Neuronal stem cell (in vitro differentiated cells): ENCODE measurements at regions not wholly inside any gene's neighbourhood (a gene's known extent, or its start where the extent isn't known, plus 50 kb on each side); places are given as distances from the start of the nearest gene placed in this dataset.

ENCODE experiments used
- DNase-seq: peaks from one replicate; pipeline ENCODE4 v3.0.0-alpha.2; 2013; ENCODE audit warnings: low spot score
- H2AFZ ChIP-seq: one replicate; pipeline ENCODE4 v1.6.1; 2013; ENCODE audit warnings: mild to moderate bottlenecking, low read length, inconsistent platforms
- H2AK5ac ChIP-seq: 2 replicates; pipeline ENCODE4 v1.6.1; 2013; ENCODE audit warnings: low read depth, mild to moderate bottlenecking, inconsistent platforms, low read length, moderate library complexity, mixed read lengths
- H2BK120ac ChIP-seq: 2 replicates; pipeline ENCODE4 v1.6.1; 2013; ENCODE audit warnings: low read depth, mild to moderate bottlenecking, inconsistent platforms, low read length, moderate library complexity, mixed read lengths
- H2BK12ac ChIP-seq: one replicate; pipeline ENCODE4 v1.6.1; 2013; ENCODE audit warnings: low read length, inconsistent platforms
- H2BK15ac ChIP-seq: 2 replicates; pipeline ENCODE4 v1.6.1; 2013; ENCODE audit warnings: mild to moderate bottlenecking, low read length, inconsistent platforms, mixed read lengths
- H2BK5ac ChIP-seq: one replicate; pipeline ENCODE4 v1.6.1; 2013; ENCODE audit warnings: inconsistent platforms, mild to moderate bottlenecking, low read length, moderate library complexity
- H3K14ac ChIP-seq: one replicate; pipeline ENCODE4 v1.6.1; 2013; ENCODE audit warnings: low read length, inconsistent platforms
- H3K18ac ChIP-seq: 2 replicates; pipeline ENCODE4 v1.6.1; 2013; ENCODE audit warnings: low read length, inconsistent platforms
- H3K23ac ChIP-seq: 2 replicates; pipeline ENCODE4 v1.6.1; 2013; ENCODE audit warnings: low read depth, mild to moderate bottlenecking, mixed read lengths, low read length, inconsistent platforms; ENCODE audit not compliant: poor library complexity
- H3K27ac ChIP-seq: replicated peaks from 3 replicates; pipeline ENCODE4 v1.5.1; 2013; ENCODE audit warnings: low read length, inconsistent platforms
- H3K27me3 ChIP-seq, 3 experiments: 2 replicates each; pipeline ENCODE4 v1.6.1; 2013; ENCODE audit warnings: low read length in 3 of 3, mild to moderate bottlenecking in 2 of 3, inconsistent platforms in 1 of 3, low read depth in 1 of 3, mixed read lengths in 1 of 3, moderate library complexity in 1 of 3; ENCODE audit not compliant: control insufficient read depth in 3 of 3, insufficient read depth in 3 of 3
- H3K36me3 ChIP-seq, 2 donors: replicated peaks in 1 of 2; 2 replicates each; pipeline ENCODE4 v1.6.1; 2013; ENCODE audit warnings: low read length in 2 of 2; ENCODE audit not compliant: control insufficient read depth in 2 of 2, insufficient read depth in 2 of 2
- H3K4ac ChIP-seq: 2 replicates; pipeline ENCODE4 v1.6.1; 2013; ENCODE audit warnings: inconsistent platforms, mild to moderate bottlenecking, low read length, moderate library complexity
- H3K4me1 ChIP-seq, 2 donors: 1 replicate in 1 of 2; 2 replicates in 1 of 2; pipeline ENCODE4 v1.6.1; 2013; ENCODE audit warnings: low read length in 2 of 2, low read depth in 1 of 2; ENCODE audit not compliant: control insufficient read depth in 2 of 2, insufficient read depth in 1 of 2
- H3K4me2 ChIP-seq: one replicate; pipeline ENCODE4 v1.6.1; 2013; ENCODE audit warnings: mild to moderate bottlenecking, low read length, inconsistent platforms; ENCODE audit not compliant: insufficient read depth, poor library complexity, severe bottlenecking
- H3K4me3 ChIP-seq, 2 donors: 2 replicates each; pipeline ENCODE4 v1.5.1; 2013; ENCODE audit warnings: low read length in 2 of 2, mild to moderate bottlenecking in 2 of 2, inconsistent platforms in 1 of 2, moderate library complexity in 1 of 2
- H3K79me1 ChIP-seq: one replicate; pipeline ENCODE4 v1.6.1; 2013; ENCODE audit warnings: low read depth, mild to moderate bottlenecking, inconsistent platforms, low read length, moderate library complexity
- H3K9ac ChIP-seq: one replicate; pipeline ENCODE4 v1.6.1; 2013; ENCODE audit warnings: mild to moderate bottlenecking, low read depth, low read length, inconsistent platforms; ENCODE audit not compliant: poor library complexity
- H3K9me3 ChIP-seq, 2 donors: replicated peaks in 1 of 2; 2 replicates each; pipeline versions ENCODE3 to v1.6.1; 2013; ENCODE audit warnings: low read length in 2 of 2, mild to moderate bottlenecking in 2 of 2, inconsistent platforms in 1 of 2, low read depth in 1 of 2, mixed read lengths in 1 of 2, moderate library complexity in 1 of 2; ENCODE audit not compliant: control insufficient read depth in 2 of 2, insufficient read depth in 1 of 2
- H4K8ac ChIP-seq: one replicate; pipeline ENCODE4 v1.6.1; 2013; ENCODE audit warnings: low read depth, mild to moderate bottlenecking, inconsistent platforms, low read length, moderate library complexity
- H4K91ac ChIP-seq: one replicate; pipeline ENCODE4 v1.6.1; 2013; ENCODE audit warnings: low read length, low read depth, mild to moderate bottlenecking, inconsistent platforms; ENCODE audit not compliant: poor library complexity
- WGBS, 2 donors: extraction: QIAGEN DNeasy Blood & Tissue Kit; methylation state at CpG; one replicate each; pipeline ENCODE4 v1.1.7; 2013; ENCODE audit warnings: missing lambda C conversion rate in 2 of 2, mixed read lengths in 1 of 2; ENCODE audit not compliant: insufficient read length in 2 of 2, insufficient replicate concordance in 1 of 2; ENCODE audit errors: extremely low coverage in 2 of 2; 5-methylcytosine and 5-hydroxymethylcytosine counted together

GRCh38 chr15:93656041-93656440 lies 567.0 kb upstream of the RGMA start:
- Histone ChIP-seq H3K4ac (no peak overlapping the region), H3K4me3 (no peak overlapping the region), H3K14ac (no peak overlapping the region), H2BK5ac (no peak overlapping the region), H2BK12ac (no peak overlapping the region), H3K18ac (no peak overlapping the region), H3K27ac (no peak overlapping the region), H3K23ac (no peak overlapping the region), H2AK5ac (no peak overlapping the region), H4K8ac (no peak overlapping the region), H2BK120ac (no peak overlapping the region), H2BK15ac (no peak overlapping the region), H3K27me3 (no peaks in the 10 kb centered on the region), H3K9me3 (peaks cover 2 to 5% of the 10 kb centered on the region in 2 donors), H3K79me1 (no peaks in the 10 kb centered on the region), H3K4me2 (no peak overlapping the region), H3K9ac (no peak overlapping the region), H4K91ac (no peak overlapping the region), H3K4me1 (no peaks in the 10 kb centered on the region), H2AFZ (no peak overlapping the region), H3K36me3 (peaks cover 0 to 2% of the 10 kb centered on the region in 2 donors)
- WGBS, 2 donors, result no CpG with 5 or more reads among the region's 2 CpGs
- DNase-seq, result no peak

- Histone ChIP-seq H2BK12ac (no peak overlapping the region), H3K4me1 (no peaks in the 10 kb centered on the region), H3K27me3 (peaks cover 0 to 1% (median 0%) of the 10 kb centered on the region in 3 experiments), H3K9me3 (peaks cover 2 to 5% of the 10 kb centered on the region in 2 donors), H3K9ac (no peak overlapping the region), H4K91ac (no peak overlapping the region), H3K4ac (no peak overlapping the region), H3K27ac (no peak overlapping the region), H2BK5ac (no peak overlapping the region), H2BK15ac (no peak overlapping the region), H3K36me3 (no peaks in the 10 kb centered on the region), H3K18ac (no peak overlapping the region), H3K14ac (no peak overlapping the region), H4K8ac (no peak overlapping the region), H2BK120ac (no peak overlapping the region), H3K4me3 (no peak overlapping the region), H3K4me2 (no peak overlapping the region), H3K23ac (no peak overlapping the region), H2AK5ac (no peak overlapping the region), H3K79me1 (no peaks in the 10 kb centered on the region), H2AFZ (no peak overlapping the region)
- WGBS, 2 donors, result no CpG with 5 or more reads among the region's 6 CpGs
- no peak for DNase-seq
Measured at GRCh38 chr15:93649691-93650235, 560.8 kb upstream of the RGMA start.

DNA sequence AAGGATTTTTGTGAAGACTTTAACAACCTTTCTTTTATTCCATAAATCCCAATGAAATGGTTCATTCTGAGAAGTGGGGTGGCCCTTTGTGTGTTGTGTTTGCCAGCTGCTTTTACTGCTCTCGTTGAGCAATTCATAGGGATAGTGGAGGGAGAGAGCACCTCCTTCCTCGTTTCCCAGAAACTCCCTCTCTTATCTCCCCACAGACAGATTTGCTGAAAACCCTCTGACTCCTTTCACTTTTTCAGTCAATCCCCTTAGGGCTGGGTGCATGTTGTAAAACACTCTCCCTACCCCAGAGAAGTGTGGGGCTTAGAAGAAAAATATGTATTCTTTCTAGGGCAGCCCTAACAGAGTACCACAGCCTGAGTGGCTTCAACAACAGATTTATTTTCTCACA lies 557.2 kb upstream of the RGMA start:
- Histone ChIP-seq H2BK15ac (no peak overlapping the region), H3K4me2 (no peak overlapping the region), H4K91ac (no peak overlapping the region), H3K27me3 (peaks cover 0 to 1% (median 0%) of the 10 kb centered on the region in 3 experiments), H2AFZ (no peak overlapping the region), H3K9me3 (no peaks in the 10 kb centered on the region), H2BK120ac (no peak overlapping the region), H3K23ac (no peak overlapping the region), H3K79me1 (no peaks in the 10 kb centered on the region), H3K27ac (no peak overlapping the region), H3K14ac (no peak overlapping the region), H3K4ac (no peak overlapping the region), H3K4me1 (no peaks in the 10 kb centered on the region), H2BK12ac (no peak overlapping the region), H3K36me3 (no peaks in the 10 kb centered on the region), H3K4me3 (no peak overlapping the region), H2BK5ac (no peak overlapping the region), H2AK5ac (no peak overlapping the region), H3K9ac (no peak overlapping the region), H4K8ac (no peak overlapping the region), H3K18ac (no peak overlapping the region)
- no peak for DNase-seq
- no CpG with 5 or more reads among the region's 2 CpGs for WGBS, 2 donors

- Histone ChIP-seq H3K79me1 (no peaks in the 10 kb centered on the region), H2BK15ac (no peak overlapping the region), H4K91ac (no peak overlapping the region), H4K8ac (no peak overlapping the region), H3K36me3 (no peaks in the 10 kb centered on the region), H3K4me2 (no peak overlapping the region), H3K27ac (no peak overlapping the region), H3K18ac (no peak overlapping the region), H3K27me3 (peaks cover 0 to 1% (median 0%) of the 10 kb centered on the region in 3 experiments), H3K23ac (no peak overlapping the region), H2AK5ac (no peak overlapping the region), H3K4ac (no peak overlapping the region), H3K9me3 (no peaks in the 10 kb centered on the region), H3K9ac (no peak overlapping the region), H3K4me1 (no peaks in the 10 kb centered on the region), H3K4me3 (no peak overlapping the region), H2AFZ (no peak overlapping the region), H3K14ac (no peak overlapping the region), H2BK5ac (no peak overlapping the region), H2BK12ac (no peak overlapping the region), H2BK120ac (no peak overlapping the region)
- WGBS, 2 donors, result no CpG with 5 or more reads among the region's 6 CpGs
- no peak for DNase-seq
Measured at GRCh38 chr15:93645594-93645993, 556.6 kb upstream of the RGMA start.
